KMS-11 (cell line): ENCODE measurements at regions not wholly inside any gene's neighbourhood (a gene's known extent, or its start where the extent isn't known, plus 50 kb on each side); places are given as distances from the start of the nearest gene placed in this dataset.

ENCODE experiments used
- H2AFZ ChIP-seq: fragments of 200-600 bp; sonication (generic); 2 replicates; pipeline ENCODE4 v1.6.1; 2016; ENCODE audit warnings: antibody characterized with exemption, mixed run types, low read depth
- H3K27ac ChIP-seq: fragments of 200-600 bp; sonication (generic); 2 replicates; pipeline ENCODE4 v1.6.1; 2016; ENCODE audit warnings: mild to moderate bottlenecking, mixed run types
- H3K27me3 ChIP-seq: fragments of 200-600 bp; sonication (generic); 2 replicates; pipeline ENCODE4 v1.6.1; 2017; ENCODE audit warnings: mild to moderate bottlenecking, low read depth, mixed run types, moderate library complexity; ENCODE audit not compliant: insufficient read depth
- H3K36me3 ChIP-seq: fragments of 200-600 bp; sonication (generic); 2 replicates; pipeline ENCODE4 v1.6.1; 2017; ENCODE audit warnings: mild to moderate bottlenecking, mixed run types; ENCODE audit not compliant: insufficient read depth
- H3K4me1 ChIP-seq: fragments of 200-600 bp; sonication (generic); 2 replicates; pipeline ENCODE4 v1.6.1; 2016; ENCODE audit warnings: mild to moderate bottlenecking, low read depth, mixed run types; ENCODE audit not compliant: poor library complexity, severe bottlenecking
- H3K4me2 ChIP-seq: fragments of 200-600 bp; sonication (generic); 2 replicates; pipeline ENCODE4 v1.7.0; 2016; ENCODE audit warnings: mild to moderate bottlenecking, mixed run types
- H3K4me3 ChIP-seq: fragments of 200-600 bp; sonication (generic); IDR thresholded peaks from 2 replicates; pipeline ENCODE4 v1.6.1; 2017; ENCODE audit warnings: low read depth, low read length, mixed read lengths; ENCODE audit not compliant: insufficient read depth
- H3K79me2 ChIP-seq: fragments of 200-600 bp; sonication (generic); 2 replicates; pipeline ENCODE4 v1.6.1; 2016; ENCODE audit warnings: low read depth, mixed run types; ENCODE audit not compliant: insufficient read depth
- H3K9ac ChIP-seq: fragments of 200-600 bp; sonication (generic); 2 replicates; pipeline ENCODE4 v1.6.1; 2016; ENCODE audit warnings: mild to moderate bottlenecking, mixed run types
- H4K20me1 ChIP-seq: fragments of 200-600 bp; sonication (generic); 2 replicates; pipeline ENCODE4 v1.6.1; 2016; ENCODE audit warnings: mild to moderate bottlenecking, mixed run types; ENCODE audit not compliant: insufficient read depth
- TF ChIP-seq, protein P1 (sequence below): fragments of 200-600 bp; sonication (generic); conservative IDR thresholded peaks from 2 replicates; pipeline ENCODE4 v1.6.1; 2017; ENCODE audit warnings: low read depth, mild to moderate bottlenecking, antibody characterized with exemption, low read length, moderate library complexity, mixed read lengths

- no peaks in the 10 kb centered on the region for H3K27me3 ChIP-seq
- TF ChIP-seq, protein P1, sequence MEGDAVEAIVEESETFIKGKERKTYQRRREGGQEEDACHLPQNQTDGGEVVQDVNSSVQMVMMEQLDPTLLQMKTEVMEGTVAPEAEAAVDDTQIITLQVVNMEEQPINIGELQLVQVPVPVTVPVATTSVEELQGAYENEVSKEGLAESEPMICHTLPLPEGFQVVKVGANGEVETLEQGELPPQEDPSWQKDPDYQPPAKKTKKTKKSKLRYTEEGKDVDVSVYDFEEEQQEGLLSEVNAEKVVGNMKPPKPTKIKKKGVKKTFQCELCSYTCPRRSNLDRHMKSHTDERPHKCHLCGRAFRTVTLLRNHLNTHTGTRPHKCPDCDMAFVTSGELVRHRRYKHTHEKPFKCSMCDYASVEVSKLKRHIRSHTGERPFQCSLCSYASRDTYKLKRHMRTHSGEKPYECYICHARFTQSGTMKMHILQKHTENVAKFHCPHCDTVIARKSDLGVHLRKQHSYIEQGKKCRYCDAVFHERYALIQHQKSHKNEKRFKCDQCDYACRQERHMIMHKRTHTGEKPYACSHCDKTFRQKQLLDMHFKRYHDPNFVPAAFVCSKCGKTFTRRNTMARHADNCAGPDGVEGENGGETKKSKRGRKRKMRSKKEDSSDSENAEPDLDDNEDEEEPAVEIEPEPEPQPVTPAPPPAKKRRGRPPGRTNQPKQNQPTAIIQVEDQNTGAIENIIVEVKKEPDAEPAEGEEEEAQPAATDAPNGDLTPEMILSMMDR = no peak
- H3K4me3 ChIP-seq = no peak overlapping the region
- H3K4me2 ChIP-seq = no peak overlapping the region
- H3K36me3 ChIP-seq = no peaks in the 10 kb centered on the region
- H3K27ac ChIP-seq = no peak overlapping the region
- no peaks in the 10 kb centered on the region for H3K79me2 ChIP-seq
- H3K9ac ChIP-seq = no peak overlapping the region
- no peak overlapping the region for H2AFZ ChIP-seq
- no peaks in the 10 kb centered on the region for H4K20me1 ChIP-seq
- no peaks in the 10 kb centered on the region for H3K4me1 ChIP-seq
These were observed 215.0 kb upstream of the NOX3 start for GRCh38 chr6:155670655-155671054.

GRCh38 chr6:155660251-155660977 is 204.8 kb upstream of the NOX3 start:
- Histone ChIP-seq H3K79me2 (no peaks in the 10 kb centered on the region), H2AFZ (no peak overlapping the region), H3K4me3 (no peak overlapping the region), H4K20me1 (no peaks in the 10 kb centered on the region), H3K27me3 (no peaks in the 10 kb centered on the region), H3K9ac (no peak overlapping the region), H3K4me1 (no peaks in the 10 kb centered on the region), H3K36me3 (no peaks in the 10 kb centered on the region), H3K4me2 (no peak overlapping the region), H3K27ac (no peak overlapping the region)
- TF ChIP-seq, protein P1 = no peak

DNA sequence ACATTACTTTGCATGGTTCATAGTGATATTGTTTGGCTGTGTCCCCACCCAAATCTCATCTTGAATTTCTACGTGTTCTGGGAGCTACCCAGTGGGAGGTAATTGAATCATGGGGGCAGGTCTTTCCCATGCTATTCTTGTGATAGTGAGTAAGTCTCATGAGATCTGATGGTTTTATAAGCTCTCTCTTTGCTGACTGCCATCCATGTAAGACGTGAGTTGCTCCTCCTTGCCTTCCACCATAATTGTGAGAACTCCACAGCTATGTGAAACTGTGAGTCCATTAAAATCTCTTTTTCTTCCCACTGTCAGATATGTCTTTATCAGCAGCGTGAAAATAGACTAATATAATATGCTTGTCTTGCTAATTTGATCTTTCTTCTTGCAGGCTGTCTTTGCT is 200.4 kb upstream of the NOX3 start:
- Histone ChIP-seq H3K79me2 (no peaks in the 10 kb centered on the region), H3K27me3 (no peaks in the 10 kb centered on the region), H2AFZ (no peak overlapping the region), H4K20me1 (no peaks in the 10 kb centered on the region), H3K4me2 (no peak overlapping the region), H3K4me3 (no peak overlapping the region), H3K9ac (no peak overlapping the region), H3K36me3 (no peaks in the 10 kb centered on the region), H3K27ac (no peak overlapping the region), H3K4me1 (no peaks in the 10 kb centered on the region)
- TF ChIP-seq, protein P1 = no peak

- TF ChIP-seq, protein P1 = no peak
- Histone ChIP-seq H3K4me2 (no peak overlapping the region), H3K79me2 (no peaks in the 10 kb centered on the region), H3K27me3 (no peaks in the 10 kb centered on the region), H4K20me1 (no peaks in the 10 kb centered on the region), H3K4me1 (no peaks in the 10 kb centered on the region), H3K36me3 (no peaks in the 10 kb centered on the region), H2AFZ (no peak overlapping the region), H3K27ac (no peak overlapping the region), H3K9ac (no peak overlapping the region), H3K4me3 (no peak overlapping the region)
These were observed 198.8 kb upstream of the NOX3 start for GRCh38 chr6:155654474-155654873.
